ENCODE measurements at regions not wholly inside any gene's neighbourhood (a gene's known extent, or its start where the extent isn't known, plus 50 kb on each side); places are given as distances from the start of the nearest gene placed in this dataset.

DNA sequence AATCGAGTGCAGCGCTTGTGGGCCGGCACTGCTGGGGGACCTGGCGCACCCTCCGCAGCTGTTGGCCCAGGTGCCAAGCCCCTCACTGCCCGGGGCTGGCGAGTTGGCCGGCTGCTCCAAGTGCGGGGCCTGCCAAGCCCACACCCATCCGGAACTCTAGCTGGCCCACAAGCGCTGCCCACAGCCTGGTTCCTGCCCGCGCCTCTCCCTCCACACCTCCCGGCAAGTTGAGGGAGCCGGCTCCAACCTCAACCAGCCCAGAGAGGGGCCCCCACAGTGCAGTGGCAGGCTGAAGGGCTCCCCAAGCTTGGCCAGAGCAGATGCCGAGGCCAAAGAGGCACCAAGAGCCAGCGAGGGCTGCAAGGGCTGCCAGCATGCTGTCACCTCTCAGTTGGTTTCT, 73.4 kb downstream of the PLXNA1 start:
- no peak for TF ChIP-seq EZH2 (IDR thresholded peaks at IDR 0.05)
- TF ChIP-seq CTCF (IDR thresholded peaks at IDR 0.05) = no peak
- TF ChIP-seq EZH2phosphoT487 (IDR thresholded peaks at IDR 0.05) = no peak
